K562 (cell line): ENCODE measurements at regions not wholly inside any gene's neighbourhood (a gene's known extent, or its start where the extent isn't known, plus 50 kb on each side); places are given as distances from the start of the nearest gene placed in this dataset.

Experiments
- ATAC-seq: fragments of 200-7000 bp; cut with Tn5 transposase; 3 replicates; pipeline ENCODE4 v1.9.1; 2020; ENCODE audit warnings: moderate library complexity
- BruUV-seq: library from RNA; stranded (reverse); fragments of 400-500 nt; replicated peaks from 2 replicates; lab custom pipeline; 2021; lab: Mats Ljungman, UMichigan
- CTCF ChIA-PET: fragments of 300-600 bp; formaldehyde crosslinking; extraction: SDS; loops from one replicate; lab custom pipeline; 2021; ENCODE audit warnings: low intra/inter-chr PET ratio; lab: Yijun Ruan, JAX
- POLR2A ChIA-PET: fragments of 300-600, 350-650 bp; sonication (Branson Sonifier 250); formaldehyde crosslinking; extraction: SDS; loops from one replicate; lab custom pipeline; 2021; ENCODE audit warnings: antibody characterized with exemption, inconsistent platforms; lab: Yijun Ruan, JAX
- DNase-seq, 4 experiments: peaks; one replicate each; pipeline versions ENCODE4 v3.0.0 to v3.0.0-alpha.2; 2011 to 2018; ENCODE audit warnings: low spot score in 3 of 4, mixed read lengths in 3 of 4; ENCODE audit errors: extremely low read depth in 1 of 4
- FAIRE-seq: peaks from 2 replicates; lab custom pipeline; 2011; peaks lifted over from hg19 to GRCh38; lab: Jason Lieb, UNC
- H2AFZ ChIP-seq: 2 replicates; pipeline ENCODE4 v1.6.0; 2011; ENCODE audit warnings: low read depth, low read length, control low read depth, inconsistent platforms
- H3K27ac ChIP-seq: fragments of 200-600 bp; 3 replicates; pipeline ENCODE4 v1.8.0; 2011; ENCODE audit warnings: low read depth, mild to moderate bottlenecking, control low read depth, inconsistent platforms, low read length, moderate library complexity, mixed read lengths; ENCODE audit errors: extremely low read depth
- H3K27me3 ChIP-seq, 2 experiments: fragments of 300-600 bp in 1 of 2; 2 replicates in 1 of 2; 3 replicates in 1 of 2; pipeline versions ENCODE4 v1.6.0 to v1.8.0; 2011; ENCODE audit warnings: inconsistent platforms in 2 of 2, low read length in 2 of 2, mild to moderate bottlenecking in 1 of 2, mixed read lengths in 1 of 2, moderate library complexity in 1 of 2; ENCODE audit not compliant: control insufficient read depth in 2 of 2, insufficient read depth in 2 of 2
- H3K36me3 ChIP-seq: fragments of 300-600 bp; 3 replicates; pipeline ENCODE4 v1.8.0; 2011; ENCODE audit warnings: mild to moderate bottlenecking, low read length, inconsistent platforms; ENCODE audit not compliant: control insufficient read depth, insufficient read depth
- H3K4me1 ChIP-seq, 2 experiments: fragments of 200-600 bp in 1 of 2; replicated peaks in 1 of 2; 2 replicates in 1 of 2; 3 replicates in 1 of 2; pipeline versions ENCODE4 v1.5.1 to v1.8.0; 2011; ENCODE audit warnings: inconsistent platforms in 2 of 2, low read length in 2 of 2, mild to moderate bottlenecking in 1 of 2, mixed read lengths in 1 of 2, moderate library complexity in 1 of 2; ENCODE audit not compliant: control insufficient read depth in 2 of 2, insufficient read depth in 2 of 2
- H3K4me2 ChIP-seq: 2 replicates; pipeline ENCODE4 v1.6.1; 2011; ENCODE audit warnings: low read length, control low read depth, inconsistent platforms, mixed read lengths; ENCODE audit not compliant: insufficient read depth
- H3K4me3 ChIP-seq: fragments of 200-600 bp; sonication (generic), shearing (Covaris generic); 2 replicates; pipeline ENCODE4 v1.5.1; 2016; ENCODE audit warnings: control low read depth, inconsistent platforms
- H3K79me2 ChIP-seq: fragments of 200-600 bp; 3 replicates; pipeline ENCODE4 v1.8.0; 2011; ENCODE audit warnings: low read length, inconsistent platforms; ENCODE audit not compliant: control insufficient read depth, insufficient read depth
- H3K9ac ChIP-seq, 2 experiments: 2 replicates each; pipeline versions ENCODE4 v1.6.0 to v1.6.1; 2011; ENCODE audit warnings: low read depth in 2 of 2, low read length in 2 of 2, control low read depth in 1 of 2, inconsistent platforms in 1 of 2, mild to moderate bottlenecking in 1 of 2, mixed read lengths in 1 of 2; ENCODE audit not compliant: insufficient read depth in 1 of 2
- H3K9me1 ChIP-seq: one replicate; pipeline ENCODE4 v1.6.0; 2011; ENCODE audit warnings: inconsistent platforms, mild to moderate bottlenecking, low read length, moderate library complexity; ENCODE audit not compliant: control insufficient read depth, insufficient read depth
- H3K9me3 ChIP-seq: replicated peaks from 2 replicates; pipeline ENCODE4 v1.5.1; 2011; ENCODE audit warnings: low read depth, low read length, inconsistent platforms; ENCODE audit not compliant: control insufficient read depth, insufficient read depth
- H4K20me1 ChIP-seq: replicated peaks from 2 replicates; pipeline ENCODE4 v1.6.1; 2011; ENCODE audit warnings: low read length, inconsistent platforms, mixed read lengths; ENCODE audit not compliant: control insufficient read depth, insufficient read depth
- ATF3 ChIP-seq, 2 experiments: fragments of 450-650 bp in 1 of 2; sonication (generic) in 1 of 2; formaldehyde crosslinking in 1 of 2; IDR thresholded peaks in 1 of 2; conservative IDR thresholded peaks in 1 of 2; 2 replicates each; pipeline versions ENCODE4 v1.6.1 to v1.8.1; 2016 to 2023; ENCODE audit warnings: mild to moderate bottlenecking in 2 of 2, moderate library complexity in 2 of 2, inconsistent platforms in 1 of 2, missing genetic modification reagents in 1 of 2
- CEBPB ChIP-seq: fragments of 450-650 bp; IDR thresholded peaks from 2 replicates; pipeline ENCODE4 v1.6.1; 2016; ENCODE audit warnings: missing genetic modification characterization, missing compliant biosample characterization
- CEBPG ChIP-seq, 3 experiments: fragments of 200-800 bp in 1 of 3; sonication (Bioruptor generic) in 1 of 3; sonication (generic) in 1 of 3; formaldehyde crosslinking in 1 of 3; IDR thresholded peaks in 2 of 3; conservative IDR thresholded peaks in 1 of 3; 2 replicates each; pipeline versions ENCODE4 v1.6.1 to v1.8.0; 2016 to 2022; ENCODE audit warnings: missing compliant biosample characterization in 2 of 3, missing genetic modification characterization in 2 of 3, mild to moderate bottlenecking in 1 of 3, missing genetic modification reagents in 1 of 3
- HDAC8 ChIP-seq: fragments of 450-650 bp; IDR thresholded peaks from 2 replicates; pipeline ENCODE4 v1.6.1; 2016; ENCODE audit warnings: mild to moderate bottlenecking, missing genetic modification characterization, moderate library complexity, missing compliant biosample characterization
- PBX2 ChIP-seq, 2 experiments: IDR thresholded peaks in 1 of 2; conservative IDR thresholded peaks in 1 of 2; 2 replicates each; pipeline ENCODE4 v1.6.1; 2016; ENCODE audit warnings: low read depth in 2 of 2, mild to moderate bottlenecking in 1 of 2, missing compliant biosample characterization in 1 of 2, missing genetic modification characterization in 1 of 2, moderate library complexity in 1 of 2
- in situ Hi-C: fragments of 300-500 bp; cut with MboI; formaldehyde crosslinking; loops from 4 replicates; pipeline ENCODE4 v1.15.0; 2018; ENCODE audit warnings: inconsistent platforms, mixed read lengths
- intact Hi-C: fragments of 100-400 bp; cut with micrococcal nuclease; formaldehyde crosslinking; loops from 2 replicates; pipeline ENCODE4 v1.14.2; 2022

- ChIA-PET POLR2A (no interaction called here), CTCF (interaction anchor here (0.6 kb wide), 1 partner anchor 311 kb away, joined by 3 read pairs; no protein-coding TSS in a partner anchor)
- in situ Hi-C loops = no loop called here
- H4K20me1 ChIP-seq = no peaks in the 10 kb centered on the region
- FAIRE-seq = no peak
- H3K4me1 ChIP-seq = no peaks in the 10 kb centered on the region; a peak in 1 of 5 replicates
- TF ChIP-seq ATF3 (IDR thresholded peaks at IDR 0.05) = peak; percentile 41; the same call in 1 of the 2 replicates
- no peak for TF ChIP-seq ATF3 (CRISPR knock-in tag; conservative IDR thresholded peaks at IDR 0.05)
- TF ChIP-seq CEBPB (tag) = peak; percentile 61; the same call in 1 of the 2 replicates
- TF ChIP-seq PBX2 (CRISPR knock-in tag; IDR thresholded peaks at IDR 0.05; ENCODE audit: low read depth) = no peak
- TF ChIP-seq PBX2 (tag; conservative IDR thresholded peaks at IDR 0.05; ENCODE audit: low read depth) = 0 out of 2 replicates have a peak, but pooled peaks have one; percentile 4
- no peak for TF ChIP-seq HDAC8 (tag)
- TF ChIP-seq CEBPG (CRISPR knock-in tag; IDR thresholded peaks at IDR 0.05) = no peak
- TF ChIP-seq CEBPG (tag; conservative IDR thresholded peaks at IDR 0.05 in 1 of 2, IDR thresholded peaks at IDR 0.05 in 1 of 2) = peak; percentile 68 to 75
- H3K36me3 ChIP-seq = no peaks in the 10 kb centered on the region
- intact Hi-C loops = loop anchor here (2.0 kb wide), 1 partner anchor 251 kb away; no protein-coding TSS in a partner anchor
- no peaks in the 10 kb centered on the region for H3K79me2 ChIP-seq
- H3K9ac ChIP-seq = no peak overlapping the region
- peak overlapping the region; percentile 65; the same call in 1 of the 2 replicates for H2AFZ ChIP-seq
- H3K9me3 ChIP-seq = no peaks in the 10 kb centered on the region
- ATAC-seq = no peak
- no peak for DNase-seq
- no peak overlapping the region for H3K27ac ChIP-seq
- BruUV-seq = no TSS peak
- no peaks in the 10 kb centered on the region for H3K9me1 ChIP-seq
- no peak overlapping the region; the same call in 1 of the 2 replicates for H3K4me2 ChIP-seq
- H3K4me3 ChIP-seq = no peak overlapping the region
- H3K27me3 ChIP-seq = peaks cover 0 to 8% of the 10 kb centered on the region in 2 experiments; a peak in 2 of 5 replicates
Observed at GRCh38 chr5:53199882-53200281, 90.3 kb upstream of the MOCS2 start.
